GM12875 (cell line): ENCODE measurements at regions not wholly inside any gene's neighbourhood (a gene's known extent, or its start where the extent isn't known, plus 50 kb on each side); places are given as distances from the start of the nearest gene placed in this dataset.

Source experiments
- H3K4me3 ChIP-seq: one replicate; pipeline ENCODE4 v1.5.1; 2011; ENCODE audit warnings: low read depth, low read length, control low read depth
- TF ChIP-seq, protein P1 (sequence below): IDR thresholded peaks from 2 replicates; pipeline ENCODE4 v1.5.1; 2011; ENCODE audit warnings: low read depth, mild to moderate bottlenecking, control low read depth, inconsistent platforms, low read length, moderate library complexity, borderline replicate concordance; ENCODE audit not compliant: insufficient read depth

DNA sequence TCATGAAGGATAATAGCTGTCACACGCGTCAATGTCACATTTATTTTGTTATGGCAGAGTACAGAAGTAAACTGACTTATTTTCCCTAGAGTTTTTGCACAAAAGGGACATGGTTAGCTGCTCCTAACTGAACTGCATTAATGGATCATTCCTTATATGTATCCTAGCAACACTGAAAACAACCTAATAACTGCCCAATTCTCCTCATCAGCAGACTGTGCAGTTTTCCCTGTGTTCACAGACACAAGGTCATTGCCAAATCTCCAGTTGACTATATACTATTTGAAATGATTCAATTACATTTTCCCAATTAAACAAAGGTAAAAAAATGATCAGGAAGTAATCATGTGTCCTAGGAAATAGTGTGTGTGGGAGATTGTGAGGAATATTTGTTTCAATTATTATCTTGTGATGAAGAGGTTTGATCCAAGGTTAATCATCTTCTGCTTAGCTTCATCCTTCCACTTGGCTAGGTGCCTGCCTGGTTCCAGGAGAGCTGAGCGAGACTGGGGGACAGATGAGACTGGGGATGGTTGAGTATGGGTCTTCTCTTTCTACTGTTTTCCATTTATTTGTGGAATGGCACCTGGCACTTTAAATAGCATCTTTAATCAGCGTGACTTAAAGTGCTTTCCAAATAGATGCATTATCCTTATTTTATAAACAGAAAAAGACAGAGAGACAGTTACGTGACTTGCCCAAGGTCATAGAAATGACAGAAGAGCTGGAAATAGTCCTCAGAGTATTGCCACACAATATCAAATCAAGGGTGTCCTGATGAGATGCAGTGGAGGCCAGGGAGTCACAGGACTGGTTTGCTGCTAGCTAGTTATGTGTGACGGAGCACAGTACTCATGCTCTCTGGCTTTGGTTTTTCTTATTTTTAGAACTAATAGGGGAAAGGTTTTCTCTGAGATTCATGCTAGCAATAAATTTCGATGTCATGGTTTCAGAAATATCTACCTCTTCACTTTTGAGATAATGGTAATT is 335.6 kb downstream of the PIK3C3 start:
- H3K4me3 ChIP-seq = no peak overlapping the region
- TF ChIP-seq, protein P1, sequence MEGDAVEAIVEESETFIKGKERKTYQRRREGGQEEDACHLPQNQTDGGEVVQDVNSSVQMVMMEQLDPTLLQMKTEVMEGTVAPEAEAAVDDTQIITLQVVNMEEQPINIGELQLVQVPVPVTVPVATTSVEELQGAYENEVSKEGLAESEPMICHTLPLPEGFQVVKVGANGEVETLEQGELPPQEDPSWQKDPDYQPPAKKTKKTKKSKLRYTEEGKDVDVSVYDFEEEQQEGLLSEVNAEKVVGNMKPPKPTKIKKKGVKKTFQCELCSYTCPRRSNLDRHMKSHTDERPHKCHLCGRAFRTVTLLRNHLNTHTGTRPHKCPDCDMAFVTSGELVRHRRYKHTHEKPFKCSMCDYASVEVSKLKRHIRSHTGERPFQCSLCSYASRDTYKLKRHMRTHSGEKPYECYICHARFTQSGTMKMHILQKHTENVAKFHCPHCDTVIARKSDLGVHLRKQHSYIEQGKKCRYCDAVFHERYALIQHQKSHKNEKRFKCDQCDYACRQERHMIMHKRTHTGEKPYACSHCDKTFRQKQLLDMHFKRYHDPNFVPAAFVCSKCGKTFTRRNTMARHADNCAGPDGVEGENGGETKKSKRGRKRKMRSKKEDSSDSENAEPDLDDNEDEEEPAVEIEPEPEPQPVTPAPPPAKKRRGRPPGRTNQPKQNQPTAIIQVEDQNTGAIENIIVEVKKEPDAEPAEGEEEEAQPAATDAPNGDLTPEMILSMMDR = no peak

DNA sequence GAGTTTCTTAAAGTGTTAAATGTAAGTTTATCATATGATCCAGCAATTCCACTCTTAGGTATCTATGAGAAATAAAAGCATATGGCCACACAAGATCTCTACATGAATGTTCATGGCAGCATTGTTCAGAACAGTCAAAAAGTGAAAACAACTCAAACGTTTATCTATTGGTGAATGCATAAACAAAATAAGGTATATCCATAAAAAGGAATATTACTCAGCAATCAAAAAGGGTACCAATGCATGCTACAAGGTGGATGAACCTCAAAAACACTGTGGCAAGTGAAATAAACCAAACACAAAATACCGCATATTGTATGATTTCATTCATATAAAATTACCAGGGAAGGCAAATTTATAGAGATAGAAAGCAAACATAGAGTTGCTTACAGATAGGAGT is 337.6 kb downstream of the PIK3C3 start:
- TF ChIP-seq, protein P1 = no peak
- no peak overlapping the region for H3K4me3 ChIP-seq

DNA sequence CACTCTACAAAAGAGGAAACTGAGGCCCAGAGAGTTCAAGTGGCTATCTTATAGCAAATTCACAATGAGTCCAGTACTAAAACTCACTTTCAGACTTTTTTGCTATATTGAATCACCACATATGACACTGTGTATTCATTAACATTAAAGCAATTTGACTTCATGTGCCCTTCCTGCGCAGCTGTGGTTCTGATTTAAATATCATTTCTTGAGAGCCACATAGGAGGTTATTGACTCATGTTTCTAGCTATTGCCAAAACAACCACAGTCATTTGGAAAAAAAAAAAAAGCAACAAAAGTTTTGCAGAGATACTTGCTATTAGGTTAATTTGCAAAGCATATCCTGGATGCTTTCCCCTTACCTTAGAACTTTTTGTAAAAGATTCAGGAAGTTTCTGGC is 341.2 kb downstream of the PIK3C3 start:
- TF ChIP-seq, protein P1 = no peak
- no peak overlapping the region for H3K4me3 ChIP-seq

DNA sequence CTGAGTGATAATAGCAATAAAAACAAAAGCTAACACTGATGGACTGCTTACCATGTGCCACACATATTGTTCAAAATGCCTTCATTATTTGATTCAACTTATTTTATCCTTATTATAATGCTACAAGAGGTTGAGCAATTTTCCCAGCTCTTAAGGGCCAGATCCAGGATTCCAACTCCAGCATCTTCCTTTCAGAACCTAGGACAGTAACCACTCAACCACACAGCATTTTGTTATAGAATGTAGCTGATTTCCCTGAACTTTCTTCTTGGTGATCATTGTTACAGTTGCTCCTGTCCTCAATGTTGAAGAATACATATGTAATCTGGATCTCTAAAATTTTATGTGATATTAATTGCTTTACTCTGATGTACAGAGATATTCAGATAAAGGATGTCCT is 341.7 kb downstream of the PIK3C3 start:
- TF ChIP-seq, protein P1 = no peak

DNA sequence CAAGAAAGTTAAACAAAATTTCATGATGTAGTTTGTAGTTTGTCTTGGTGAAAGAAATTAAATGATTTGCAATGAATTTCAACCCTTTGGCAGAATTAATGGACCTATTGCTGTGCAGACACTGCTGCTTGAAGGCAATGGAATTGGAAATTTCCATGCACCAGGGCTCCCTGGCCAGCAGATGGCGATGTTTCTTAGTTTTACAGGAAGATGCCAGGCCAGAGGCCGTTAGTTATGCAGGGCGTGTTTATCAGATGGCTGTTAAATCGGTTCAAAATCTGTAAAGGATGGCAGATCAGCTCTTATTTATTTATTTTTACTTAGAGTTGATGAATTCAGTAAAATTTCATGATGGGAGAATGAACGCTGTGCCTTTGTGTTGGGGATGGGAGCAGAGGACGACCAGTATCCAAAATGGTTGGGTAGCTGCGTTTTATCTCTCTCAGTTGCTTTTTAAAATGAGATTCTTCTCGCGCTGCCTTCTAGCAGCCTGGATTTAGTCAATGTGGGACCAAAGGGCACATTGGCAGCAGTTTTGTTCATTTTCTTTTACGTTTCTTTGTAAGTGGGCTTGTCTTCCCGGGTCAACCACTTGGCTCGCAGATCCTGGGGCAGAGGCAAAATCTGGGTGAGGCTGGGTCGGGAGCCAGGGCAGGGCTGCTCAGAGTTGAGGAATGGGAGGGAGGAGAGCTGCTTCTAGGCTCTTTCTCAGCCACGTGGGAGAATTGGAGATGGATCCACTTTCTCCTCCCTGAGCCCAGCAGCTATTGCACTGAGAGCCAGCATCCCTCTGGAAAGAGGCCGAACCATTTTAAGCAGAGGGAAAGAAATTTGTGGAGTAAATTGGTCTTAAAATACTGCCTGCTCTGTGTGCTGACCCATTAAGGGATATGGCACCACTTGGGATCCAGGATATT is 344.0 kb downstream of the PIK3C3 start:
- no peak overlapping the region for H3K4me3 ChIP-seq
- TF ChIP-seq, protein P1 = peak; percentile 81; the same call in 1 of the 2 replicates

More for the DNA sequence above, 341.7 kb downstream of the PIK3C3 start:
- no peak overlapping the region for H3K4me3 ChIP-seq

DNA sequence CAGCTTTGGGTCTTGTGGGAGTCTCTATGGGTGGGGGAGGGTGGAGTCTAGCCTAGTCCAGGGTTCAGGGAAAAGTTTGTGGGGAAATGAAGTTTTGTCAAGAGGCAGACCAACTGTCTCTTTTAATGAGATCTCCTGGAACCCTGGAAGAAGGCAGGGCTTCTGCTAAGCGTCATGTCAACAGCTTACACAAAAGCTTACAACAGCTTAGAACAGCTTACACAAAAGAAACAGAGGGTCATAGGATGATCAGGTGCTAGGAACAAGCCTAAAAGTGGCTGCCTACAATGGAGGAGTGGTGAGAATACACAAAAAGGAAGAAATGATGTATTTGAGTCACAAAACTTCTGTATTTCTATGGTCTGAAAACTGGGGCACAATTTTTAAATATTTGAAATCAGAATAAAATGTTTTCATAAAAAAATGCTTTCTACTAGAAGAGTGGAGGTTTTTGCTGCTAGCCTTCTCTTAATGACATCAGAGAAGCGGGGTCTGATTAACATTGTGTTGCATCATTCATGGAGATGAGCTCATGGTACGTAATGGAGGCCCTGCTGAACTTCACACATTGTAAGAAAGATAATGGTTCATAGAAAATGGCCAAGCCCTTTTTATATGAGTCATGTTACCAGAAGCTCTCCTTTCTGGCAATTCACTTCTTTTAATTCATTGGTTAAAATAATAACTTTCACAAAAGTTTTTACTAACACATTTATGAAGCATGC is 351.0 kb downstream of the PIK3C3 start:
- TF ChIP-seq, protein P1 = no peak
- no peak overlapping the region for H3K4me3 ChIP-seq
